ENCODE measurements at regions not wholly inside any gene's neighbourhood (a gene's known extent, or its start where the extent isn't known, plus 50 kb on each side); places are given as distances from the start of the nearest gene placed in this dataset.

DNA sequence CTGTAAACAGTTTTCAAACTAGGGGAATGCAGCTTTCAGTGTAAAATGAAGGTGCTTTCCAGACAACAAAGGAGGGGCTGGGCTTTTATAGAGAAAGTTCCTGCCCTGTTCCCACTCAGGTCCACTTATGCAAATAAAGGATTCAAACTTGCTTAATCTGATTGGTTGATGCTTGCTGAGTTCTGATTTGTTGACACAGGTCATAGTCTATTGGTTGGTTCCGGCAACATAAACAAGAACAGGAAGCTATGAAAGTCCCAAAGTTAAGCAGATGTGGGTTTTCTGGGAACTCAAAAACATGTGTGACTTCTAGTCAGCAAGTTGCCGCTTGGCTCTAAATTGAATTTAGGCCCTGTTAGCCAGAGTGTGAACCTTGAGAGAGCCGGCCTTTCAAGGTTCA lies 194.2 kb upstream of the SVIL start:
- no peaks in the 10 kb centered on the region for H3K36me3 ChIP-seq (ENCODE audit: control insufficient read depth in 1 of 2, insufficient read depth in 2 of 2, low read length in 2 of 2)
- WGBS (ENCODE audit: extremely low coverage, insufficient coverage, insufficient read length), result no CpG with 5 or more reads among the region's 3 CpGs
- H3K4me3 ChIP-seq (ENCODE audit: low read depth, low read length), result no peak overlapping the region
- H2AK5ac ChIP-seq (ENCODE audit: low read length), result no peak overlapping the region
- H3K27me3 ChIP-seq (ENCODE audit: insufficient read depth, low read length), result no peaks in the 10 kb centered on the region
- H3K4me1 ChIP-seq (ENCODE audit: control insufficient read depth in 1 of 2, insufficient read depth in 2 of 2, low read length in 2 of 2), result peaks cover 0 to 5% of the 10 kb centered on the region in 2 experiments
- H4K8ac ChIP-seq (ENCODE audit: low read depth, low read length), result no peak overlapping the region
- H2BK5ac ChIP-seq (ENCODE audit: low read depth, low read length, poor library complexity), result no peak overlapping the region
- H3K79me2 ChIP-seq (ENCODE audit: control insufficient read depth, insufficient read depth, low read length, poor library complexity), result no peaks in the 10 kb centered on the region
- no peak overlapping the region for H3K23ac ChIP-seq (ENCODE audit: low read length)
- no peak overlapping the region for H2BK120ac ChIP-seq (ENCODE audit: insufficient read depth, low read length, poor library complexity)
- no peak overlapping the region for H3K4me2 ChIP-seq (ENCODE audit: low read length)
- no peak overlapping the region for H3K27ac ChIP-seq (ENCODE audit: low read depth, low read length)
- H3K4ac ChIP-seq (ENCODE audit: low read depth, low read length), result no peak overlapping the region
- no peak overlapping the region for H3K18ac ChIP-seq (ENCODE audit: low read length)
- H3K14ac ChIP-seq (ENCODE audit: low read length), result no peak overlapping the region
- no peak overlapping the region for H4K91ac ChIP-seq (ENCODE audit: low read depth, low read length)
- H3K9ac ChIP-seq (ENCODE audit: low read length), result no peak overlapping the region
- H2BK12ac ChIP-seq (ENCODE audit: low read length), result no peak overlapping the region
- peaks cover 1% of the 10 kb centered on the region for H3K9me3 ChIP-seq (ENCODE audit: insufficient read depth, low read depth, low read length)
- H2AFZ ChIP-seq (ENCODE audit: insufficient read depth, low read length, poor library complexity), result no peak overlapping the region
- DNase-seq, result no peak
- H4K12ac ChIP-seq (ENCODE audit: low read depth, low read length), result no peak overlapping the region
- no peaks in the 10 kb centered on the region for H3K79me1 ChIP-seq (ENCODE audit: low read length)

GRCh38 chr10:29828440-29828894 lies 193.7 kb upstream of the SVIL start:
- no peak overlapping the region for H4K8ac ChIP-seq (ENCODE audit: low read depth, low read length)
- H3K4ac ChIP-seq (ENCODE audit: low read depth, low read length), result no peak overlapping the region
- no peak overlapping the region for H3K9ac ChIP-seq (ENCODE audit: low read length)
- H2BK5ac ChIP-seq (ENCODE audit: low read depth, low read length, poor library complexity), result no peak overlapping the region
- H3K4me2 ChIP-seq (ENCODE audit: low read length), result no peak overlapping the region
- H3K9me3 ChIP-seq (ENCODE audit: insufficient read depth, low read depth, low read length), result peaks cover 1% of the 10 kb centered on the region
- no peak overlapping the region for H3K18ac ChIP-seq (ENCODE audit: low read length)
- H2BK12ac ChIP-seq (ENCODE audit: low read length), result no peak overlapping the region
- H4K91ac ChIP-seq (ENCODE audit: low read depth, low read length), result no peak overlapping the region
- no peak overlapping the region for H4K12ac ChIP-seq (ENCODE audit: low read depth, low read length)
- no peaks in the 10 kb centered on the region for H3K79me1 ChIP-seq (ENCODE audit: low read length)
- H3K4me1 ChIP-seq (ENCODE audit: control insufficient read depth in 1 of 2, insufficient read depth in 2 of 2, low read length in 2 of 2), result peaks cover 0 to 5% of the 10 kb centered on the region in 2 experiments
- H3K27me3 ChIP-seq (ENCODE audit: insufficient read depth, low read length), result no peaks in the 10 kb centered on the region
- H3K4me3 ChIP-seq (ENCODE audit: low read depth, low read length), result no peak overlapping the region
- no peak overlapping the region for H2AK5ac ChIP-seq (ENCODE audit: low read length)
- WGBS (ENCODE audit: extremely low coverage, insufficient coverage, insufficient read length), result no CpG with 5 or more reads among the region's 4 CpGs
- no peak overlapping the region for H2BK120ac ChIP-seq (ENCODE audit: insufficient read depth, low read length, poor library complexity)
- H3K23ac ChIP-seq (ENCODE audit: low read length), result no peak overlapping the region
- H3K14ac ChIP-seq (ENCODE audit: low read length), result no peak overlapping the region
- no peak overlapping the region for H3K27ac ChIP-seq (ENCODE audit: low read depth, low read length)
- peak in 1 of 2 donors; percentile 9 for DNase-seq
- H3K36me3 ChIP-seq (ENCODE audit: control insufficient read depth in 1 of 2, insufficient read depth in 2 of 2, low read length in 2 of 2), result no peaks in the 10 kb centered on the region
- H3K79me2 ChIP-seq (ENCODE audit: control insufficient read depth, insufficient read depth, low read length, poor library complexity), result no peaks in the 10 kb centered on the region
- no peak overlapping the region for H2AFZ ChIP-seq (ENCODE audit: insufficient read depth, low read length, poor library complexity)

DNA sequence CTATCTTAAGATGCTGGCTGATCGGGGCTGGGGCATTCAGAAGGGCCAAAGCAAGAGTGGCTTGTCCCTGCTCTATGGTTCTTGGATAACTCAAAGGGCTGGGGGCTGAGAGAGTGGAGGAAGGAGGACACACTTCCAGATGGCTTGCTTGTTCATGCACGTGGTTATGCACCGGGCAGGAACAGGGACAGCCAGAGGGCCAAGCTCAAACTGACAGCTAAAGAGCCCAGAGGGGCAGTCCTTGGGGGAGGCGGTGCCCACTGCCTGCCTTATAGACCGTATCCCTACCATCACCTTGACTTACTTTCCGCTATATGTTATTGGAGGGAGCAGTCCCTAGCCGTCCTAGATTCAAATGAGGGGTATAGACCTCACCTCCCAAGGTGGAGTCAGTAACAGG lies 192.7 kb upstream of the SVIL start:
- H3K23ac ChIP-seq (ENCODE audit: low read length), result no peak overlapping the region
- no peaks in the 10 kb centered on the region for H3K36me3 ChIP-seq (ENCODE audit: control insufficient read depth in 1 of 2, insufficient read depth in 2 of 2, low read length in 2 of 2)
- WGBS (ENCODE audit: extremely low coverage, insufficient coverage, insufficient read length), result no CpG with 5 or more reads among the region's 7 CpGs
- no peak overlapping the region for H2BK120ac ChIP-seq (ENCODE audit: insufficient read depth, low read length, poor library complexity)
- H4K91ac ChIP-seq (ENCODE audit: low read depth, low read length), result no peak overlapping the region
- no peak overlapping the region for H3K4me2 ChIP-seq (ENCODE audit: low read length)
- no peaks in the 10 kb centered on the region for H3K79me1 ChIP-seq (ENCODE audit: low read length)
- no peak overlapping the region for H3K14ac ChIP-seq (ENCODE audit: low read length)
- no peak overlapping the region for H3K4ac ChIP-seq (ENCODE audit: low read depth, low read length)
- H3K9ac ChIP-seq (ENCODE audit: low read length), result no peak overlapping the region
- H2BK5ac ChIP-seq (ENCODE audit: low read depth, low read length, poor library complexity), result no peak overlapping the region
- no peak overlapping the region for H2AFZ ChIP-seq (ENCODE audit: insufficient read depth, low read length, poor library complexity)
- no peak overlapping the region for H4K8ac ChIP-seq (ENCODE audit: low read depth, low read length)
- H3K79me2 ChIP-seq (ENCODE audit: control insufficient read depth, insufficient read depth, low read length, poor library complexity), result no peaks in the 10 kb centered on the region
- no peak overlapping the region for H3K18ac ChIP-seq (ENCODE audit: low read length)
- no peak overlapping the region for H2AK5ac ChIP-seq (ENCODE audit: low read length)
- no peaks in the 10 kb centered on the region for H3K27me3 ChIP-seq (ENCODE audit: insufficient read depth, low read length)
- H3K27ac ChIP-seq (ENCODE audit: low read depth, low read length), result no peak overlapping the region
- H3K4me1 ChIP-seq (ENCODE audit: control insufficient read depth in 1 of 2, insufficient read depth in 2 of 2, low read length in 2 of 2), result peaks cover 0 to 5% of the 10 kb centered on the region in 2 experiments
- no peak overlapping the region for H4K12ac ChIP-seq (ENCODE audit: low read depth, low read length)
- no peak for DNase-seq
- no peaks in the 10 kb centered on the region for H3K9me3 ChIP-seq (ENCODE audit: insufficient read depth, low read depth, low read length)
- no peak overlapping the region for H2BK12ac ChIP-seq (ENCODE audit: low read length)
- no peak overlapping the region for H3K4me3 ChIP-seq (ENCODE audit: low read depth, low read length)

GRCh38 chr10:29826801-29827450 lies 192.2 kb upstream of the SVIL start:
- no peak overlapping the region for H3K4ac ChIP-seq (ENCODE audit: low read depth, low read length)
- H3K14ac ChIP-seq (ENCODE audit: low read length), result no peak overlapping the region
- no peak overlapping the region for H3K23ac ChIP-seq (ENCODE audit: low read length)
- WGBS (ENCODE audit: extremely low coverage, insufficient coverage, insufficient read length), result no CpG with 5 or more reads among the region's 5 CpGs
- no peak overlapping the region for H2BK12ac ChIP-seq (ENCODE audit: low read length)
- no peak overlapping the region for H4K91ac ChIP-seq (ENCODE audit: low read depth, low read length)
- H3K4me1 ChIP-seq (ENCODE audit: control insufficient read depth in 1 of 2, insufficient read depth in 2 of 2, low read length in 2 of 2), result peaks cover 0 to 5% of the 10 kb centered on the region in 2 experiments
- no peak overlapping the region for H3K27ac ChIP-seq (ENCODE audit: low read depth, low read length)
- H3K4me3 ChIP-seq (ENCODE audit: low read depth, low read length), result no peak overlapping the region
- no peak overlapping the region for H2AFZ ChIP-seq (ENCODE audit: insufficient read depth, low read length, poor library complexity)
- H3K4me2 ChIP-seq (ENCODE audit: low read length), result no peak overlapping the region
- H3K27me3 ChIP-seq (ENCODE audit: insufficient read depth, low read length), result no peaks in the 10 kb centered on the region
- H4K8ac ChIP-seq (ENCODE audit: low read depth, low read length), result no peak overlapping the region
- no peak overlapping the region for H3K18ac ChIP-seq (ENCODE audit: low read length)
- H3K79me1 ChIP-seq (ENCODE audit: low read length), result no peaks in the 10 kb centered on the region
- H3K36me3 ChIP-seq (ENCODE audit: control insufficient read depth in 1 of 2, insufficient read depth in 2 of 2, low read length in 2 of 2), result no peaks in the 10 kb centered on the region
- no peak overlapping the region for H2BK5ac ChIP-seq (ENCODE audit: low read depth, low read length, poor library complexity)
- no peak for DNase-seq
- H2BK120ac ChIP-seq (ENCODE audit: insufficient read depth, low read length, poor library complexity), result no peak overlapping the region
- H3K9me3 ChIP-seq (ENCODE audit: insufficient read depth, low read depth, low read length), result no peaks in the 10 kb centered on the region
- H2AK5ac ChIP-seq (ENCODE audit: low read length), result no peak overlapping the region
- H4K12ac ChIP-seq (ENCODE audit: low read depth, low read length), result no peak overlapping the region
- no peak overlapping the region for H3K9ac ChIP-seq (ENCODE audit: low read length)
- no peaks in the 10 kb centered on the region for H3K79me2 ChIP-seq (ENCODE audit: control insufficient read depth, insufficient read depth, low read length, poor library complexity)

Data from trophoblast cell (in vitro differentiated cells and primary cell).